ENCODE measurements at regions not wholly inside any gene's neighbourhood (a gene's known extent, or its start where the extent isn't known, plus 50 kb on each side); places are given as distances from the start of the nearest gene placed in this dataset.
"Not testable (repeated sequence)": the region's sequence is repeated elsewhere in the genome, so short reads cannot be mapped to it uniquely, and the experiment has no call there.

DNA sequence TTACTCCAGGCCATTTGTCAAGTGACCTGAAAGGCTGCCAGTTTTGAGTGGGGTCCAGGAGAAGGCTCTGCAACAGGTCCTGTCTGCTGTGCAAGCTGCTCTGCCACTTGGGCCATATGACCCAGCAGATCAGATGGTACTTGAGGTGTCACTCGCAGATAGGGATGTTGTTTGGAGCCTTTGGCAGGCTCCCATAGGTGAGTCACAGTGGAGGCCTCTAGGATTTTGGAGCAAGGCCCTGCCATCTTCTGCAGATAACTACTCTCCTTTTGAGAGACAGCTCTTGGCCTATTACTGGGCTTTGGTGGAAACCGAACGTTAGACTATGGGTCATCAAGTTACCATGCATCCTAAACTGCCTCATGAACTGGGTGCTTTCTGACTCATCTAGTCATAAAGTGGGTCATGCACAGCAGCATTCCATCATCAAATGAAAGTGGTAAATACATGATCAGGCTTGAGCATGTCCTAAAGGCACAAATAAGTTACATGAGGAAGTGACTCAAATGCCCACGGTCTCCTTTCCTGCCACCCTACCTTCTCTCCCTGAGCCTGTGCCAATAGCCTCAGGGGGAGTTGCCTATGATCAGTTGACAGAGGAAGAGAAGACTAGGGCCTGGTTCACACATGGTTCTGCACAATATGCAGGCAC lies 87.0 kb upstream of the RANBP6 start:
- H3K36me3 Mint-ChIP-seq (ENCODE audit: low read depth); ATAC-seq; DNase-seq; H3K27me3 Mint-ChIP-seq (ENCODE audit: low read depth); H3K27ac Mint-ChIP-seq; H3K9me3 Mint-ChIP-seq (ENCODE audit: insufficient read depth); POLR2A ChIA-PET; H3K4me1 Mint-ChIP-seq (ENCODE audit: low read depth); H3K4me3 Mint-ChIP-seq; CTCF ChIA-PET: not testable (repeated sequence)

DNA sequence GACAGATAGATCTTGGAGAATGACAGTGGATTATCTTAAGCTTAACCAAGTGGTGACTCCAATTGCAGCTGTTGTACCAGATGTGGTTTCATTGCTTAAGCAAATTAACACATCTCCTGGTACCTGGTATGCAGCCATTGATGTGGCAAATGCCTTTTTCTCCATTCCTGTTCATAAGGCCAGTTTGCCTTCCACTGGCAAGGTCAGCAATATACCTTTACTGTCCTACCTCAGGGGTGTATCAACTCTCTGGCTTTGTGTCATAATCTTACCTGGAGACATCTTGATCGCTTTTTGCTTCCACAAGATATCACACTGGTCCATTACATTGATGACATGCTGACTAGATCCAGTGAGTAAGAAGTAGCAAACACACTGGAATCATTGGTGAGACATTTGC lies 86.3 kb upstream of the RANBP6 start:
- POLR2A ChIA-PET = not testable (repeated sequence)

DNA sequence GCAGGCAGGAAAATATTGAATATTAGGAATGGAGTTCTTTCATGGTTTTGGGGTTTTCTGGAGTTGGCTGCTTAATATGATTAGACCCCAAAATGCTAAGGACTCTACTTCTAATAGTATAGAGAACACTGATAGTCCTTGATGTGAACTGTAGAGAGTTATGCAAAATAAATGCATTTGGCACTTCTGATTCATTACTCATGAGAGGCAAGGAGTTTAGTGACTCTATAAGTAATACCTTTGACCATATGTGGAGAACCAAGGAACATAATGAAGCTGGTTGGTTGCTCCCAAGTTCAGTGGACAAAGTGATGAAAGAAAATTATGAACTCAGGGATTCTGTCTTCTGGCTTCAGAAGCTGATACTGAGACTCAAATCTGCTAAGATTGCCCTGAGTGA lies 83.9 kb upstream of the RANBP6 start:
- not testable (repeated sequence) for ATAC-seq; H3K27ac Mint-ChIP-seq; DNase-seq; H3K4me3 Mint-ChIP-seq; H3K9me3 Mint-ChIP-seq (ENCODE audit: insufficient read depth); H3K36me3 Mint-ChIP-seq (ENCODE audit: low read depth); H3K4me1 Mint-ChIP-seq (ENCODE audit: low read depth); H3K27me3 Mint-ChIP-seq (ENCODE audit: low read depth)
- POLR2A ChIA-PET = interaction anchor here (0.6 kb wide), 1 partner anchor 12 kb away, joined by 4 read pairs; no protein-coding TSS in a partner anchor
- CTCF ChIA-PET = interaction anchor here (0.6 kb wide), 1 partner anchor 469 kb away, joined by 3 read pairs; no protein-coding TSS in a partner anchor

More for the DNA sequence above, 86.3 kb upstream of the RANBP6 start:
- ATAC-seq; DNase-seq; H3K36me3 Mint-ChIP-seq (ENCODE audit: low read depth); H3K4me3 Mint-ChIP-seq; CTCF ChIA-PET; H3K27ac Mint-ChIP-seq; H3K9me3 Mint-ChIP-seq (ENCODE audit: insufficient read depth); H3K4me1 Mint-ChIP-seq (ENCODE audit: low read depth); H3K27me3 Mint-ChIP-seq (ENCODE audit: low read depth): not testable (repeated sequence)

DNA sequence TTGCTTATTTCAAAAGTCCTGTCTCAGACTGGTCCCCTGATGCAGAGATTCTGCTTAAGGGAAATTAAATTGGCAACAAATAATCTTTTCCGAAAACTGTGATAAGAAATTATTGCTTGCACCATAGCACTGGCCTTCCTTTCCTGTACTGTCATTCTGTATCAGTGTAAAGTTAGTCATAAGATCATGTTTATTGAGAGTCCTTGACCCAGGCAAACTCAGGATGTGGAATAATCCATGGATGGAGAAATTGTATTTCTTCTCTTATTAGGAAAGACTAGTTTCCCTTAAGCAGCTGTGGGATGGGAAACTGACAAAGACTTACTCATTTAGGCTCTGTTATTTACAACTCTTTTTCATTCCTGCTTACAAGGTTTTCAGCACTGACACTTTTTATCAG lies 83.0 kb upstream of the RANBP6 start:
- ChIA-PET POLR2A (no interaction called here), CTCF (interaction anchor here (0.6 kb wide), 1 partner anchor 469 kb away, joined by 3 read pairs; no protein-coding TSS in a partner anchor)
- H3K4me3 Mint-ChIP-seq = no peak overlapping the region
- H3K27me3 Mint-ChIP-seq (ENCODE audit: low read depth) = peaks cover 3% of the 10 kb centered on the region
- no peaks in the 10 kb centered on the region for H3K36me3 Mint-ChIP-seq (ENCODE audit: low read depth)
- no peaks in the 10 kb centered on the region for H3K9me3 Mint-ChIP-seq (ENCODE audit: insufficient read depth)
- DNase-seq = no peak
- H3K27ac Mint-ChIP-seq = no peak overlapping the region
- ATAC-seq = no peak
- no peaks in the 10 kb centered on the region for H3K4me1 Mint-ChIP-seq (ENCODE audit: low read depth)

DNA sequence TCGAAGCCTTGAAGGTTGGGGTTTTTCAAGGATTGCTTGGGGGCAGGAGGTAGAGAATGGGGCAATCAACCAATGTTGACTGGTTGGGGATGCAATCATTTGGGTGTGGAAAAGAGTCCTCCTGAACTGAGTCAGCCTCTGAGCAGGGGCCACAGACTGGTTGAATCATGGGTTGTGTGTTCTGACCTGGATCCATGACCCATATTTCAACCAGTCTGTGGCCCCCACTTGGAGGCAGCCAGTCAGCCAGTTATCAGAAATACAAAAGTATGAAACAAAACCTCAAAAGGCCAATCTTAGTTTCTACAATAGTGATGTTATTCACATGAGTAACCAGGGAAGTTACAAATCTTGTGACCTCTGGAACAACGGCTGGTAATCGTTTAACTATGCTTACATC lies 81.4 kb upstream of the RANBP6 start:
- H3K27ac Mint-ChIP-seq = no peak overlapping the region
- peaks cover 6% of the 10 kb centered on the region for H3K27me3 Mint-ChIP-seq (ENCODE audit: low read depth)
- no peaks in the 10 kb centered on the region for H3K4me1 Mint-ChIP-seq (ENCODE audit: low read depth)
- H3K4me3 Mint-ChIP-seq = no peak overlapping the region
- no peaks in the 10 kb centered on the region for H3K9me3 Mint-ChIP-seq (ENCODE audit: insufficient read depth)
- DNase-seq (no peak), ATAC-seq (no peak)
- H3K36me3 Mint-ChIP-seq (ENCODE audit: low read depth) = no peaks in the 10 kb centered on the region
- CTCF ChIA-PET = no interaction called here
- POLR2A ChIA-PET = no interaction called here

DNA sequence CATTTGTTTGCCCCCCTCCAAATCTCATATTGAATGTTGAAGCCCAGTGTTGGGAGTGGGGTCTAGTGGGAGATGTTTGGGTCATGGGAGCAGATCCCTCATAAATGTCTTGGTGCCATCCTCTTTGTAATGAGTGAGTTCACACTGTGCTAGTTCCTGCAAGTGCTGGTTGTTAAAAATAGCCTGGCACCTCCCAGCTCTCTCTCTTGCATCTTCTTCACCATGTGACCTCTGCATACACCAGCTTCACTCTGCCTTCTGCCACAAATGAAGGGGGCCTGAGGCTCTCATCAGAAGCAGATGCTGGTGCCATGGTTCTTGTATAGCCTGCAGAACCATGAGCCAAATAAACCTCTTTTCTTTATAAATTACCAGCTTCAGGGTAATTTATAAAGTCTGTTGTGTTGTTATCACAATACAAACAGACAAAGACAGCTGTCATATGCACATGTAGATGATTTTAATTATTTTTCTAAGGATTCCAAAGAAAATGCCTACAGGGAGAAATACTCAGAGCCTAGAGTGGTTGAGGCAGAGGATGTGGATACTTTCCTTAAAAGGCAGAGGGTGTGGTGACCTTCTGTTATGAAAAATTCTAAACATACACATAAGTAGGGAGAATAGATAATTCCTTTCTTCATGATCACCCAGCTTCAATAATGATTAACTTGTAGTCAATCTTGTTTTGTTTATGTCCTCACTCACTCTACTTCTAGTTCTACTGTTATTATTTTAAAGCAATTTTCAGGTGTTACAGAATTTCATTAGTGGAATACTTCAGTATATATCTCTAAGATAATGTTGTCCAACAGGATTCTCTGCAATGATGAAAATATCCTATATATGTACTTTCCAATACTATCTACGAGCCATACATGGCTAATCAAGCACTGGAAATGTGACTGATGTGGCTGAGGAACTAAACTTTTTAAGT lies 75.1 kb upstream of the RANBP6 start:
- Mint-ChIP-seq H3K27me3 (ENCODE audit: low read depth) (peaks cover 8% of the 10 kb centered on the region), H3K27ac (no peak overlapping the region), H3K36me3 (ENCODE audit: low read depth) (no peaks in the 10 kb centered on the region), H3K9me3 (ENCODE audit: insufficient read depth) (no peaks in the 10 kb centered on the region), H3K4me3 (no peak overlapping the region), H3K4me1 (ENCODE audit: low read depth) (no peaks in the 10 kb centered on the region)
- ChIA-PET POLR2A (no interaction called here), CTCF (no interaction called here)
- ATAC-seq (no peak), DNase-seq (no peak)

DNA sequence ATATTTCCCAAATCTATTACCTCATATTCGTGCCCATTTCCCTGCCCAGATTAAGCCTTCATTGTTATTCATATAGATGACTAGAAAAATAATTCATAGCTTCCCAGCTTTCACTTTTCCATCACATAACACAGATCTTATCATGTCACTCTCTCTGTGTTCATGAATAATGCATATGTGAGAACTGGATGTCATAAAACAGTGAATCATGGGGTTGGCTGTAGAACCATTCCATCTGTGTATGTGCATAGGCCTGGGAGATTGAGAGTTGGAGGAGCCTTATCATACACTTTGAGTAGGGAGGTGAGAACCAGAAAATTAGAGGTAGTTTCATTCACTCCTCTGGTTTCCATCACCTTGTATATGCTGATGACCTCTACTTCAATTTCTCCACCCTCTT lies 73.9 kb upstream of the RANBP6 start:
- ChIA-PET CTCF (no interaction called here), POLR2A (no interaction called here)
- no peaks in the 10 kb centered on the region for H3K4me1 Mint-ChIP-seq (ENCODE audit: low read depth)
- DNase-seq (no peak), ATAC-seq (no peak)
- peaks cover 8% of the 10 kb centered on the region for H3K27me3 Mint-ChIP-seq (ENCODE audit: low read depth)
- no peak overlapping the region for H3K4me3 Mint-ChIP-seq
- no peak overlapping the region for H3K27ac Mint-ChIP-seq
- H3K36me3 Mint-ChIP-seq (ENCODE audit: low read depth) = no peaks in the 10 kb centered on the region
- H3K9me3 Mint-ChIP-seq (ENCODE audit: insufficient read depth) = no peaks in the 10 kb centered on the region

DNA sequence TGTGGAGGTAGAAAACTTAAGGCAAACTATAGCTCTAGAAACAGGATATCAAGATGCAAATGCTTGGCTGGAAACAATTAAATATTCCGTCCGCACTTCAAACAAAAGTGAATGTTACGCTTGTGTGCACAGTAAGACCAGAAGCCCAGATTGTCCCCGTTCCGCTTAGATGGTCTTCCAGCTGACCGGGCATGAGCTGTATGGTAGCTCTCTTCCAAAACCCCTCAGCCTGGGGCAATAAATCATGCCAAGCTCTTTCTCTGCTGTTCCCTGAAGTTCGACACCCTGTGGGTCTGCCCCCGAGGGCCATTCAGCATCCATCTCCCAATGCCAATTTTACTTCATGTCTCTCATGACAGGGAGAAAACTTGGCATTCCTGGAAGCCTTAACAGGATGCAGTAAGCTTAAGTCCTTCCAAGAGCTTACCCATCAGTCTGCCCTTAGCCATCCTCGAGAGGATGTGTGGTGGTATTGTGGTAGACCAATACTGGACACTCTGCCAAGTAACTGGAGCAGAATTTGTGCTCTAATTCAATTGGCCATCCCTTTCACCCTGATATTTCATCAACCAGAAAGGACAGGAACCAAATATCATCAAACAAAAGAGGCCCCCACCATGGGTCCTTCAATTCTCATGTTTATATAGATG lies 70.7 kb upstream of the RANBP6 start:
- no peak overlapping the region for H3K4me3 Mint-ChIP-seq
- DNase-seq (no peak), ATAC-seq (no peak)
- ChIA-PET CTCF (no interaction called here), POLR2A (no interaction called here)
- peaks cover 5% of the 10 kb centered on the region for H3K27me3 Mint-ChIP-seq (ENCODE audit: low read depth)
- no peak overlapping the region for H3K27ac Mint-ChIP-seq
- no peaks in the 10 kb centered on the region for H3K36me3 Mint-ChIP-seq (ENCODE audit: low read depth)
- no peaks in the 10 kb centered on the region for H3K9me3 Mint-ChIP-seq (ENCODE audit: insufficient read depth)
- H3K4me1 Mint-ChIP-seq (ENCODE audit: low read depth) = no peaks in the 10 kb centered on the region

DNA sequence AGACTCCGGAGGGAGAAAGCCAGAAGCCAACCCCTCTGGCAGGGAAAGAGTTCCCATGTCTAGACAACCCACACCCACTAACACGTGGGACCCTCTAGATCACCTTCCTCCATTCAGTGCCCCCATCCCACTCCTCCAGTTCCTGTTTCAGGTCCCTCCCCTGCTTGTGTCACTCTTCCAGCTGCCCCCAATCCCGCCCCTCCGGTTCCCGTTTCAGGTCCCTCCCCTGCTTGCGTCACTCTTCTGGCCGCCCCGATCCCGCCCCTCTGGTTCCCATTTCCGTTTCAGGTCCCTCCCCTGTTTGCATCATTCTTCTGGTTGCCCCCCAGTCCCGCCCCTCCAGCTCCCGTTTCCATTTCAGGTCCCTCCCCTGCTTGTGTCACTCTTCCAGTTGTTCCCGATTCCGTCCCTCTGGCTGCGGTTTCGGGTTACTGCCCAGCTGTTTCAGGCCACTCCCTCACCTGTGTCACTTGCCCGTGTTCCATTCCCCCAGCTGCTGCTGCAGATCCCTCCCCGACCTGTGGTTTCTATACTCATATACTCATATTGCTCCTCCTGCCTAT lies 64.8 kb upstream of the RANBP6 start:
- Mint-ChIP-seq H3K36me3 (ENCODE audit: low read depth) (no peaks in the 10 kb centered on the region), H3K27me3 (ENCODE audit: low read depth) (peaks cover 6% of the 10 kb centered on the region), H3K4me1 (ENCODE audit: low read depth) (peaks cover 13% of the 10 kb centered on the region), H3K4me3 (peak overlapping the region; percentile 70), H3K27ac (peak overlapping the region; percentile 83), H3K9me3 (ENCODE audit: insufficient read depth) (no peaks in the 10 kb centered on the region)
- CTCF ChIA-PET = interaction anchor here (0.5 to 1.4 kb wide), 2 partner anchors 26 to 196 kb away, joined by 3 read pairs; no protein-coding TSS in a partner anchor
- ATAC-seq = peak; percentile 88
- peak; percentile 75 for DNase-seq
- POLR2A ChIA-PET = no interaction called here

DNA sequence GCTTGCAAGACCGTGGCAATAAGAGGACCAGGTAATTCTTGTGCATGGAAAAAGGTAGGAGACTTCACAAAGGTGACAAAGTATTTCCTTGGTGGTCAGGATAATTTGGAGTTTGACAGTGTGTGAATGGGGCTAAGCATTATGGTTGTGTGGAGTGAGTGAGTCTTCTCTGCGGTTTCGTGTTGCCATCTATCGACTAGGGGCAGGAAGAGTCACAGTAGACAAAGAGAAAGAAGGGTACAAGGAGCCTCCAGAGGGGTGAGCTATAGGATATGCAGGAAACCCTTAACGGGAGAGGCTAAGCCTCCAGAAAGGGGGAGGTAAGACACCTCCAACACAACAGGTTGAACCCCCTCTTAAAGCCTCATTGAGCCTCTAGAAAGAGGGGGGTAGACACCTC lies 64.0 kb upstream of the RANBP6 start:
- CTCF ChIA-PET = interaction anchor here (1.4 kb wide), 1 partner anchor 25 kb away, joined by 3 read pairs; no protein-coding TSS in a partner anchor
- Mint-ChIP-seq H3K27me3 (ENCODE audit: low read depth) (peaks cover 6% of the 10 kb centered on the region), H3K9me3 (ENCODE audit: insufficient read depth) (no peaks in the 10 kb centered on the region), H3K36me3 (ENCODE audit: low read depth) (no peaks in the 10 kb centered on the region), H3K4me3 (no peak overlapping the region), H3K4me1 (ENCODE audit: low read depth) (peaks cover 13% of the 10 kb centered on the region), H3K27ac (no peak overlapping the region)
- POLR2A ChIA-PET = no interaction called here
- ATAC-seq (no peak), DNase-seq (no peak)

DNA sequence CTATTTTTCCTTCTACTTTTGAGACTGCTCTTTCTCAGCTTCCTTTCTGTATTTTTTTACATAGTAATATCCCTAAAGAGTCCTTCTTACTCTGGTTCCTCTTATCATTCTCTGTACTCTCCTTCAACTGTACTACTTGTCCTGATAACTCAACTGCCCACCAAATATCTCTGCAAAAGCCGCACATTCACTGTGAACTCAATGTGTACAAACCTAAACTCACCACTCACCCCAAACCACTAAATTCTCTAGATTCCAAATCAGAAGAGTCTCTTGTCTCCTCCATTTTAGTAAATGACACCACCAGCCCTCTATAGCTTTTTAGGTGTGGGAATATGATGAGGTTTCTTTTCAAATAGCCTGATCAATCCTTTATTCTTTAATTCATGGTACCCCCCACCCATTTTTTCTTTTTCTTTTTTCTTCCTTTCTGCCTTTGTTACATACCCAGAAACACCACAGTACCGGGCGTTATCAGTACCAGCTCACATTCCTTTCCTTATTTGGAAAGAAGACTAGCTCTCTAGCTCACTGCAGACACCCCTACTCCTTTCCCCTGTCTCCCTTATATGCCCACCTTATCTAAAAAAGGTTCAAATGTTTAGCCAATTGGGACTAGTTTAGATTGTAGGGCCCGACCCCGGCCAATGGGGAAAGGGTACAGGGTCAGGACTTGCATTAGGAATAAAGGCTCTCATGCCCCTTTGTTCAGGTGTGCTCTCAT lies 63.1 kb upstream of the RANBP6 start:
- DNase-seq (no peak), ATAC-seq (no peak)
- H3K27me3 Mint-ChIP-seq (ENCODE audit: low read depth) = peaks cover 6% of the 10 kb centered on the region
- POLR2A ChIA-PET = no interaction called here
- H3K9me3 Mint-ChIP-seq (ENCODE audit: insufficient read depth) = no peaks in the 10 kb centered on the region
- CTCF ChIA-PET = no interaction called here
- H3K4me1 Mint-ChIP-seq (ENCODE audit: low read depth) = peaks cover 13% of the 10 kb centered on the region
- no peak overlapping the region for H3K4me3 Mint-ChIP-seq
- H3K36me3 Mint-ChIP-seq (ENCODE audit: low read depth) = no peaks in the 10 kb centered on the region
- no peak overlapping the region for H3K27ac Mint-ChIP-seq
